Epidermal melanocyte (primary cell): ENCODE measurements at regions not wholly inside any gene's neighbourhood (a gene's known extent, or its start where the extent isn't known, plus 50 kb on each side); places are given as distances from the start of the nearest gene placed in this dataset.
"Not testable (repeated sequence)": the region's sequence is repeated elsewhere in the genome, so short reads cannot be mapped to it uniquely, and the experiment has no call there.

Source experiments
- DNase-seq: peaks from one replicate; pipeline ENCODE4 v3.0.0; 2011; ENCODE audit warnings: low spot score; ENCODE audit not compliant: insufficient read length

DNA sequence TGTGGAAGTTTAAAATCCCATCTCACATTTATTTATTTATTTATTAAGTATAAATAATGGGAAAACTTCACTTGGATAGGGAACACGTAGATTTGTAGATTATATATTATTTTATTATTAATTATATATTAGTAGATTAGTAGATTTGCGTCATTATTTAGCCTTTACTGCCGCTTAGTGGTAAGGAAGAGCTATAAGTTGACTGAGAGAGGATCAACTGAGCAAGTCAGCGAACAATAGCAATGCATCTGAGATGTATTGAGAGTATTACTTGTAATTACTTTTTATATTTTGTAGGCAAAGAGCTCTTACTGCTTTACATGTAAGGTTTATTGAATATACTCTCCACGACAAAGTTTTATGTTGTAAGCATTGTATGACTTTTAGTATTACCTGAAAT is 244.5 kb upstream of the ANKRD30A start:
- DNase-seq: no peak

DNA sequence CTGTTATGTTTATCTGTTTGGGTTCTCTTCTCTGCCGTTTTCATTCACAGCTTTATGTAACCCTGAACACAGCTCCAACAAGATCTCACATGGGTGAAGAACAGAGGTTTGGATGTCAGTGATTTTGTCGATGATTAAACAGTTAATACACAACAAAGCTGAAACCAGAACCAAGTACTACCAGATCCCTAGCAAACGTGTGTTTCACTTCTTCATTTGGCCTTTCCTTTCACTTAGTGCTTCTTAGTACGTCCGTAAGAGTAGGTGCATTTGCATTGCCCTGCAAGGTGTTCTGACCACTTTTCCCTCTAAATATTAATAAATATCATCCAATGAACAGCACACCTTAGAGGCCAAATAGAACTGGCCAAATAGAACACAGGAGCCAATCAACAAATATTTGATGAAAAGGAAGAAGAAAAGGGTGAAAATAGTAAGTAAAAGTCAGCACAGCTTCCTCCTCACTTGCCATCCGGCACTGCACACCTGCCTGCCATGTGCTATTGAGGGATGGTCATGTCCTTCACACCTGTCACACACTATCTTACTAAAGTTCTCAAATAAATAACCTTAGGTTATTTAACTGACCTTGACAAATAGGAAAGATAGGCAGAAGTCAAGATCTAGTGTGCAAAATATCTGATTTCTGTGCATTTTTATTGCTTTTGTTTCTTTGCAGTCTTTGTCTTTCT is 252.6 kb upstream of the ANKRD30A start:
- DNase-seq: no peak

DNA sequence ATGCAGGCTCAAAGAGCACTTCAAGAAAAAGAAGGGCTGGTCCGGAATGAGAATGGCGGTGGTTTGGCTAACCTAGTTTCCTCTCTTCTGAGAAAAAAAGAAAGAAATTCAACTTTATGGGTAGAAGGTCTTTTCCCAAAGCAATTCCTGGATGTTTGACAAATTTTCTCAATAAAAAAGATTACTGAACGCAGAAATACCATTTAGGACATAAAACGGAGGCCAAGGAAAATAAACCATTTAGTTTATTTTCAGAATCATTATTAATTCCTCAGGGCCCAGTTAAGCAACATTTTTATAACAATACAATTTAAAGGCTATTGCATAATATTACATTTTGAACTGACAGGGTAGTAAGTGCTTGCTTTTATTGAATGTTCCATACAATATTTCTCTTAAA is 284.6 kb upstream of the ANKRD30A start:
- DNase-seq: no peak

DNA sequence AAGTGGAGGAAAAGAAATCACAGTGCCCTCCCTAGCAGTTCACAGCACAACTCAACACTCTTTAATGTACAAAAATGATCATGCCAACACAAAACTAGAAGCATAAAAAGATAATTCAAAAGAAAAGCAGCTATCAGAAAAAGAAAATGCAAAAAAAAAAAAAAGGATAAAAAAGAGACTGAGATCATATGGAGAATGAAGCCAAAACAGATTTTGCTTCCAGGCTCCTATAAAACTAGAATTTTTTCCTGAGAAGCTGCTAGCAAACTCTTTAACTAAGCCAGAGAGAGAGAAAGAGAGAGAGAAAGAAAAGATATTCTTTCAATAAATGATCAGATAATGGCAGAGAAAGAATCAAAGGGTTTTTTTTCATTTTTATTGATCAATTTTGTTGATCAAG is 288.0 kb upstream of the ANKRD30A start:
- no peak for DNase-seq

DNA sequence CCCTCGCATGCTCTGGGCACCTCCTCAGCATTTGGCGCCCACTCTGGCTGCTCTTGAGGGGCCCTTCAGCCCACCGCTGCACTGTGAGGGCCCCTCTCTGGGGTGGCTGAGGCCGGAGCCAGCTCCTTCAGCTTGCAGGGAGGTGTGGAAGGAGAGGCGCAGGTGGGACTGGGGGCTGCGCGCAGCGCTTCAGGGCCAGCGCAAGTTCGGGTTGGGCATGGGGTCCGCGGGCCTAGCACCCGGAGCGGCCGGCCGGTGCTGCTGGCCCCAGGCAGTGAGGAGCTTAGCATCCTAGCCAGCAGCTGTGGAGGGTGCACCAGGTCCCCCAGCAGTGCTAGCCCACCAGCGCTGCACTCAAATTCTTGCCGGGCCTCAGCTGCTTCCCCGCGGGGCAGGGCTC is 305.6 kb upstream of the ANKRD30A start:
- no peak for DNase-seq

DNA sequence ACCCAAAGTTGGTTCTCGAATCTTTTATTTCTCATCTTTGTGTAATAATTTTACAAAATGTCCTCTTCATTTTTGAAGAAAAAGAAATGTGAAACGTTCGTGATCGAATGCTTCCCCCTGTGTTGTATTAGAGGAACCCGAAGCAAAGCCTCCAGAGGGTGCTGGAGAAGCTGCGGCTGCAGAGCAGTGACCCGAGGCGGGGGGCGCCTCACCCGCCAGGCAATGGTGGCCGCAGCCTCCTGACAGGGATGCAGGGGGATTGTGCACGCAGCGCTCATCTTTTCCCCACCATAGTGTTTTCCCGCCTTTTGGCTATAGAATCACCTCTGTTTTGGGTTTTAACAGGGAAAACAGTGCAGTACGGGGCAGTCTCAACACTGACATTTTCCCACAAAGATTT is 307.5 kb upstream of the ANKRD30A start:
- DNase-seq: no peak

DNA sequence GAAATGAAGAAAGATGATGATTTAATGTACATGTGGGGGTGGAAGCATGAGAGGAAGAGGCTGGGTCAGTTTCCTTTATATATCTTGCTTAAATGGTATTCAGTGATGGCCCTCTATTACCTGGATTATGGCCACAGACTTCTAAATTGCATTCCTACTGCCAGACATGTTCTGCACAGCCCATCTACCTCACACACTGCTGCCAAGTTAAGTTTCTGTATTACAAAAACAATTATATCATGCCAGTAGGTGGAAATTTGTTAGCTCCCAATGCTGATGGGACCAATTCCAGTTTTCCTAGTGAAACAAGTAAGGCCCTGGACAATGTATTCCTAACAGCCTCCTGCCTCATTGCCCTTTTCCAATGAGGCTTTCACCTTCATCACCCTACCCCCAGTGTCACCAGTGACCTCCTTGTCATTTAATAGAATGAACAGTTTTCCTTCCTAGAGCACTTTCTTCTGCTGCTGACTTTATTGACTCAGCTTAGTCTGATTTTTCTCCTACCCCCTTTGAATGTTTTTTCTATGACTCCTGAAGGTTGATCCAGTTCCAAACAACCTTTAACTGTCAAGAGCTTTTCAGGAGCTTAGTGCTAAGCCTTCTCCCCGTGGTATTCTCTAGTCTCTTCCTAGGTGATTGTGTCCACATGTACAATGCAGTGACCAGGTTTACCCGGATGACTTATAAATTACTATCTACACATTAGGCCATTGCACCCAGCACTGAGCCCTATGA is 316.6 kb upstream of the ANKRD30A start:
- no peak for DNase-seq

DNA sequence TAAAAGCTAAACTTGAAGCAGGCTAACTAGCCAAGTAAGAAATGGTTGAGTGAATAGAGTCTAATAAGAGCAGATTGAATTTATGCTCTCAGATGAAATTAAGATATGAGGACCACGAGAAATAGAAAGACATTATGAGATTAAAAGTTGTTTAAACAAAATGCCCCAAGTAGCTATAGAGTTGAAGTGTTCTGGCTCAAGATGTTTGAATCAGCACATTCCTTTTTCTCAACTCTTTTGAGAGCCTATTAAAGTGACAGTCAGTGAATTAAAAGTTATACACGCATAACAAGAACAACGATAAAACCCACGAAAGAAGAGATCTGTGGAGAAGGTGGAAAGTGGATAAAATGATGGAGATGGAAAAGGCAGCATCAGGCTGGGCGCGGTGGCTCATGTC is 322.2 kb upstream of the ANKRD30A start:
- DNase-seq: no peak

DNA sequence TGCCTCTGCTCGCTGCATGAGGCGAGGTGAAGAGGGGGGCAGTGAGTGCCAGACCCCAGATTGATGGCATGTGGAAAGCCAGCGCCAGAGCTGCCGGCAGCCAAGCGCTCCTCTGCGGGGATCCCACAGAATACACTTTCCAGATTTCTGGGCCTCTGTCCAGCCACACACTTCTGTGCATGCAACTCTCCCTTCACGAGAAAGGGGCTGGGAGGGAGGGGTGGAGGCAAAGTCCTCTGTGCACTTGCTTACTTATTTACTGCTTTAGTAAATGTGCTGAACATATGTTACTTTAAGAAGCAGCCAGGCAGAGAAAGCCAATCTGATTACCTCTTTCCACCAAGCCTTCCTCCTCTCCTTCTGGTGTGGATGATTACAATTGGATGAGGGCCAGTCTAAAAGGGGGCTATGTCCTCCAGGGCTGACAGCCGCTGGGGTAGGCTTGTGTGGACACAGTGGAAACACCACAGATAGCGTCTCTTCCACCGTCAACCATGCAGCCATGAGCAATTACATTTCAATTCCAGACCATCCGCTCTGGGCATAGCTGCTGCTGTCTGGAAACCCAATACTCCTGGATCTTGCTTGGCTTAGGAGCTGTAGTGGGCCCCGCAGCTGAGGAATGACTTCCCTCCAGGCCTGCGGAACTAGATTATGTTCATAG is 322.8 kb upstream of the ANKRD30A start:
- DNase-seq: no peak

DNA sequence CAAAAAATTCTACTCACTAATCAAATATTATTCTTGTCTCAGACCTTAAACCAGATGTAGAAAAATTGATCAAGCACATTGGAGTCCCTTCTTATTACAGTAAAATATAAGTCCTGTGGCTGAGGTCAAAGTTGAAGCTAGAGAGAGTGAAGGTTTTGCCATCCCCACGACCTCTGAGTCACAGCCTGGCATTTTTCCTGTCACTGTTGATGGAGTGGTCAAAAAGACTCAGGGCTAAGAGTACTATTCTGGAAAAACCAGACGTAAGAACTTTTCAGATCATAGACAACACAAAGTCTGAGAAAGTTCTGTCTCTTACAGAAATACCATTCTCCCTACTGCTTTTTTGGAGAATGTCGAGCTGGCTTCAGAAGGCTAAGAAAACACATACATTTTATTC is 323.7 kb upstream of the ANKRD30A start:
- DNase-seq: no peak

DNA sequence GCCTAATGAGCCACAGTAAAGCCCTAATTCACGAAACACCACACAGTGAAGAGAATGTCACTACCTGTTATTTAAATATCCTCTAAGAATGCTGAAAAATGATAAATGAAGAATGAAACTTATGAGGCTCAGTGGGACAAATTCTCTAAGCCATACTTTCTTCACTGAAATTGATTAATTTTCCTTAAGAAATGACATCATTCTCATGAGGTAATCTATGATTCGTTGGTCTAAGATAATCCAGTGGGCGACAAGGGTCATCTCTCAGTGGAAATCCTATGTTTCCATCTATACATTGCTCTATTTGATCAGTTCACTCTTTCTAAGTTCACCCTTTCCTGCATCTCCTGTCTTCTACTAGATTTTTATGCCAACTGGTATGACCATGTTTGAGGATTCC is 330.4 kb upstream of the ANKRD30A start:
- no peak for DNase-seq

DNA sequence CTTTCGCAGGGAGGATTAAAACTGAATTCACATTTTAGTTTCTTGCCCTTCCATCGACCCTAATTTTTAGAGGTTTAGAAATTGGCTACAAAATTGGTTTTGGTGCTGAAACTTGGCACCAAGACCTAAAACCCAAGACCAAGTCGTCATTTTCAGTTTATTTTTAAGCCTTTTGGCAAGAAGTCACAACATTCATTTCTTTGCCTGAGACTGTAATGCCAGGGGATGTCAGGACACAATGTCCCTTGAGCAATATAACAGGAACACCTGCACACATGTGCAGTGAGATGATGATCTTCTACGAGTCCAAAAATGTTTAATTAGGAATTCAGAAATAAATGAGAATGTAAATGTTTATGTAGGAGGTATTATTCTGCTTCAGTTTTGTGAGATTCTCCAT is 335.4 kb upstream of the ANKRD30A start:
- no peak for DNase-seq

DNA sequence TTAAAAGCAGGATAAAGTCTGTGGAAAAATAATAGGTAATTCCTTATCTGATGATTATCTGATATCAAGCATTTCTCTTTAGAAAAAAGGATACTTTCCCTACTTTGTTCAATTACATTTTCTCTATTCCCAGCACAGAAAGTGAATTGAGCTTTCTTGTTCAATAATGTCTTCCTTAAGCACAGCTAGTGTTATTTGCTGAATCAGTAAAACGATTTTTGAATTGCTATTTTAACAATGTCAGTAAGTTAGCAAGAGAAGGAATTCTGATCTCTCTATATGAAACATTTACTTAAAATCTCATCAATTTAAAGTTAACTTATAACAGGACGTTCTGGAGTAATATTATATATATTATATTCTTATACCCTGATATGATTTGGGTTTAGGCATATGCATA is 337.2 kb upstream of the ANKRD30A start:
- DNase-seq: no peak

DNA sequence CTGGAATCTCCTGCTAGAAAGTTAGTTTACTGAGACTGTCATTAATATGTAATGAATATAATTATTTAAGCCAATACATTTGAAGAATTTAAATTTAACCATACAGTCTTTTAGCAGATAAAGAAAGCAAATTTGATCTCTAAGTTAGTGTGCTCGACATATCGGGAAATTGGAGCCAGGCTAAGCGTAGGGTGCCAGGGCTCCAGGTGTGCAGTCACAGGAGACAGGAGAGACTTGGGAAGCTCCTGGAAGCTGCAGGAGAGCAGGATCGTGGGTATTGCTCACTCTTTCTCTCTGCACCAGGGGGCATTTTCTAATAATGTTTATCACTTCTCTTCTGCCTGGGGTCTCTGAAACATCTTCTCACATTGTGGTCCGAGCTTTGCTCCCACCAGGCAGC is 342.0 kb upstream of the ANKRD30A start:
- no peak for DNase-seq

DNA sequence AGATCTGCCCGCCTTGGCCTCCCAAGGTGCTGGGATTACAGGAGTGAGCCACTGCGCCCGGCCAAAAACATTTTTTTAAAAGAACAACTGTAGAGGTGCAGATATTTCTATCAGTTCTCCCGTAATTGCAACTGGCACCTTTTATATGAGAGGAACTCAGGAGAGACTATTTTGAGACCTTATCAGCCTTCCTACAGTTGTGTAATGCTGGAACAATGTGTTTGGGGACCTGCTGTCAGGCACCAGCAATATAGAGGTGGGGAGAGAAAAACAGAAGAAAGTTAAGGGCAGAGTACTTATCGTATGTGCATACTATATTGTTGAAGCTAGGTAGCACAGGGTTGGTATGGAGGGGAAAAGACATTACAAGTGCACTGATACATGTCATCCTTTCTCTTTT is 343.8 kb upstream of the ANKRD30A start:
- no peak for DNase-seq

DNA sequence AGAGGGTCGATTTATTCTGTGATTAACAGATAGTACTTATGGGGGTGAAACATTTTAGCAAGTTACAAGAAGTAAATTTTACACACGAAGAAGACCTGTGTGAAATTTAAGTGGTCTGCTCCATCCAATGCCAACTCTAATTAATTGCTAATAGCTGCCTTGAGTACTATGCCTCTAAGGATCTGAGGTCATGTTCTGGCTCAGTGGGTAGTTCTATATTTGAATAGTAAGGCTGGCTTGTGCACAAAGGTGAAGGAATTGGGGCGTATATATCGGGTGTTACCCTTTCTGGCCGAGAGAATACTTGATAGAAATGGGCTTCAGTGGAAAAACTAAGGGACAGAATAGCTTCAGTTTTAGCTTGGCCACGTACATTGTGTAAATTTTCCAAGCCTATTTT is 345.2 kb upstream of the ANKRD30A start:
- no peak for DNase-seq

DNA sequence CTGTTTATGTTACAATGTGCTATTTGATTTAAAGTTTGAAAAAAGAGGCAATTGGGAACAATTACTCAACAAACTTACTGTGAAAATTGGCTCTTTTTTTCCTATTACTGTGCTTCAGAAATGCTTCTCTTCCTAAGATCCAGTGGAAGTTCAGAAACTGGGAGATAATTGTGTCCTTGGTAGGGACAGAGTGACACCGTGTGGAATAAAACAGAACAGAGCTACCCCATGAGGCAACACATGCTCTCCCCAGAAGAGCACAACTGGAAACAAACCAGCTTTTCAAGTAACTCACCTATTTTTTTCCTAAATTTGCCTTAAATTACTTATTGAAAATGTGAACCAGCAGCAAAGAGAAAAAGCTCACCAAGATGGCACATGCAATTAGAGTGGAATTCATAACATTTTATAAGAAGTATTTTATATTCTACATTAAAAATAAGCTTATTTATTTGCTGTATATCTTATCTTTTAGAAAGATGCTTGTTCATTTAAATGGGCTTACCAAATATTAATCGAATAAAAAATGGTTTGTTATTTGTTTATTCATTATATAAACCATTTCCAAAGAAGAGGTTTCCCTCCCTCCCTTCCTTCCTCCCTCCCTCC is 346.1 kb upstream of the ANKRD30A start:
- no peak for DNase-seq

DNA sequence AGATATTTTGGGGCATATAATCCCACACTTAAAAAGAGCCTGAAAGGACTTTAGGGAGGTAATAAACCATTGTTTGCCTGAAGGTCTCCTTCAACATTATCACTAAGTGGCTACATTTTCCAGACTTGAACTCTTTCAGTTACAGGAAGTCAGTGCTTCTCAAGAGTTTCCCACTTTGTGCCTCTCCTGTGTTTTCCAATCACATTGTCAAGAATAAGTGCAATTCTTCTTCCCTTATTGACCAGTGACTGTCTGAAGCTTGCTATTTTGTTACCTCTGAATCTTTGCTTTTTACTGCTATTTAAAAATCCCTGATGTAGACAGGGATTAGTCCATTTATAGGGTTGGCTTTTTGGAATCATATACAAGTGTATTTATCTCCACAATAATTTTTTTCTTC is 346.7 kb upstream of the ANKRD30A start:
- DNase-seq: no peak

DNA sequence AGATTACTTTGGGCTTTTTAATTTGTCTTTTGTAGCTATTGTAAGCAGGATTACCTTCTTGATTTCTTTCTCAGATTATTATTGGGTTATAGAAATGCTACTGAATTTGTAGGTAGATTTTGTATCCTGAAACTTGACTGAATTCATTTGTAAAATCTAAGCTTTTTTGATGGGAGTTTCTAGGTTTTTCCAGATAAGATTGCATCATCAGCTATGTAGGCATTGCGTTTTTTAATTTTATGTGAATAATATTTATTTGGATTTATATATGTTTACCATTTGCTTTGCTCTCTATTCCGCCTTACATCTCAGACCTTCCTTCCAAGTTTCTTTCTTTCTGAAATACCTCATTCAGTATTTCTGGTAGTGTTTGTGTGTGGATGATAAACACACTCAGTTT is 351.7 kb upstream of the ANKRD30A start:
- DNase-seq: no peak

DNA sequence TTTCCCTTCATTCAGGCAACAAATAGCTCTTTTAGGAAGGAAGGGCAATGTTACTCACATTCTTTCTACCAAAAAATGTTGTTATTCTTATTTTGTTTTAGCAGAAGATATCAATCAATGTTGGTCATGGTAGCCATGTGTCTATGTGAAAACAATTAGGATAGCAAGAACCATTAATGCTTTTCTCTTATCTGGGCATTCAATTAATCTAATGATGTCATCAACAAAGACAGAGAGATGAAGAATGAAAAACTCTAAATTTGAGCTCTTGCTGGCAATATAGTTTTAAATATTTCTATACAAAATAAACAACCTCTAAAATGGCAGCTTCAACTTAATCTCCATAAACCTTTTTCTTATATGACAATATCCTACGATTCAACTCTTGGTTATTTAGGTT is 353.7 kb upstream of the ANKRD30A start:
- no peak for DNase-seq

DNA sequence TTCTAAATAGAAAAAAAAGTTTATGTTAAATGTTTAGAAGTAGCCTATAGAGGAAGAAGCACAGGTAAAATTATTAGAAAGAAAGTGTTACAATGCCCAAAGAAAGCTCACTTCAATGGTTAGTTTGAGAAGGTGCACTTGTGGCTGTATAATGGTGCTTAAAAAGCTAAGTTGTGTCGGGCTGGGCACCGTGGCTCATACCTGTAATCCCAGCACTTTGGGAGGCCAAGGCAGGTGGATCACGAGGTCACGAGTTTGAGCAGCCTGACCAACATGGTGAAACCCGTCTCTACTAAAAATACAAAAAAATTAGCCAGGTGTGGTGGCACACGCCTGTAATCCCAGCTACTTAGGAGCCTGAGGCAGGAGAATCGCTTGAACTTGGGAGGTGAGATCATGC is 355.7 kb upstream of the ANKRD30A start:
- DNase-seq: not testable (repeated sequence)

DNA sequence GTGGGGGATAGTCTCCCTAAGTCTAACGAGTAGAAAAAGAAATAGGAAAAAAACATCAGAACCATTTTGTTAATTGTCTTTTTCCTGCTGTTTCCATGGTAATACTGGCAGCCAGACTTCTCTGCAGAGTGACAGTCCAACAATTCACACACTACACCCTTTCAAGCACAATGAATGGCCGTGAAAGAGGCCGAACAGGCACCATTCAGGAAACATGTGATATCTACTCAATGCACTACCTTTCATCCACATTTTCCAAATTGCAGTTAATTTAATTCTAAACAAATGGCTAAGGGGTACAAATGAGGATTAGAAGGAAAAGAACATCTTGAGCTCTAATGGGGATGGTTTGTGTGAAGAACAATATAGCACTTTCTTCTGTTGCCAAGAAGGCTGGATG is 358.5 kb upstream of the ANKRD30A start:
- no peak for DNase-seq
